DOHH2 (cell line): ENCODE measurements at regions not wholly inside any gene's neighbourhood (a gene's known extent, or its start where the extent isn't known, plus 50 kb on each side); places are given as distances from the start of the nearest gene placed in this dataset.

Experiments used
- H3F3A ChIP-seq: fragments of 200-600 bp; sonication (generic), shearing (Covaris generic); 2 replicates; pipeline ENCODE4 v1.6.0; 2016; ENCODE audit warnings: antibody characterized with exemption, mild to moderate bottlenecking; ENCODE audit not compliant: control insufficient read depth, insufficient read depth
- H3K27ac ChIP-seq: fragments of 200-600 bp; sonication (generic); 2 replicates; pipeline ENCODE4 v1.5.1; 2014; ENCODE audit warnings: low read depth, mild to moderate bottlenecking, low read length, moderate library complexity
- H3K27me3 ChIP-seq: fragments of 200-600 bp; sonication (generic); 2 replicates; pipeline ENCODE4 v1.6.1; 2014; ENCODE audit warnings: mild to moderate bottlenecking, low read length, mixed read lengths; ENCODE audit not compliant: control insufficient read depth
- H3K36me3 ChIP-seq: fragments of 200-600 bp; sonication (generic); 2 replicates; pipeline ENCODE4 v1.6.1; 2014; ENCODE audit warnings: mild to moderate bottlenecking, low read length, moderate library complexity, mixed read lengths; ENCODE audit not compliant: control insufficient read depth
- H3K4me1 ChIP-seq: fragments of 200-600 bp; sonication (generic); 2 replicates; pipeline ENCODE4 v1.6.1; 2014; ENCODE audit warnings: mild to moderate bottlenecking, low read length, mixed read lengths; ENCODE audit not compliant: control insufficient read depth
- H3K4me2 ChIP-seq: fragments of 200-600 bp; sonication (generic); 2 replicates; pipeline ENCODE4 v1.6.0; 2014; ENCODE audit warnings: mild to moderate bottlenecking, low read length, moderate library complexity
- H3K4me3 ChIP-seq: fragments of 200-600 bp; sonication (generic); 2 replicates; pipeline ENCODE4 v1.5.1; 2014; ENCODE audit warnings: mild to moderate bottlenecking, low read length, mixed read lengths
- H3K79me2 ChIP-seq: fragments of 200-600 bp; sonication (generic); 2 replicates; pipeline ENCODE4 v1.6.1; 2014; ENCODE audit warnings: mild to moderate bottlenecking, low read length, mixed read lengths; ENCODE audit not compliant: control insufficient read depth
- H3K9me2 ChIP-seq: fragments of 200-600 bp; sonication (generic); replicated peaks from 2 replicates; pipeline ENCODE4 v1.6.1; 2014; ENCODE audit warnings: mild to moderate bottlenecking, low read length, mixed read lengths; ENCODE audit not compliant: control insufficient read depth
- H3K9me3 ChIP-seq: fragments of 200-600 bp; sonication (generic); 2 replicates; pipeline ENCODE4 v1.6.1; 2014; ENCODE audit warnings: antibody characterized with exemption, low read length, mixed read lengths; ENCODE audit not compliant: control insufficient read depth, insufficient read depth
- H4K20me1 ChIP-seq: fragments of 200-600 bp; sonication (generic); 2 replicates; pipeline ENCODE4 v1.6.0; 2014; ENCODE audit warnings: low read depth, mild to moderate bottlenecking, antibody characterized with exemption, low read length, moderate library complexity; ENCODE audit not compliant: control insufficient read depth, insufficient read depth
- EZH2phosphoT487 ChIP-seq: fragments of 200-600 bp; sonication (generic); IDR thresholded peaks from 2 replicates; pipeline ENCODE4 v1.6.1; 2017; ENCODE audit warnings: borderline replicate concordance, mild to moderate bottlenecking, antibody characterized with exemption, low read length, moderate library complexity, mixed read lengths
- TF ChIP-seq, protein P1 (sequence below): fragments of 200-600 bp; sonication (generic); IDR thresholded peaks from one replicate; pipeline ENCODE4 v1.5.1; 2014; ENCODE audit warnings: antibody characterized with exemption, mild to moderate bottlenecking, low read depth, low read length; ENCODE audit not compliant: poor library complexity, severe bottlenecking

DNA sequence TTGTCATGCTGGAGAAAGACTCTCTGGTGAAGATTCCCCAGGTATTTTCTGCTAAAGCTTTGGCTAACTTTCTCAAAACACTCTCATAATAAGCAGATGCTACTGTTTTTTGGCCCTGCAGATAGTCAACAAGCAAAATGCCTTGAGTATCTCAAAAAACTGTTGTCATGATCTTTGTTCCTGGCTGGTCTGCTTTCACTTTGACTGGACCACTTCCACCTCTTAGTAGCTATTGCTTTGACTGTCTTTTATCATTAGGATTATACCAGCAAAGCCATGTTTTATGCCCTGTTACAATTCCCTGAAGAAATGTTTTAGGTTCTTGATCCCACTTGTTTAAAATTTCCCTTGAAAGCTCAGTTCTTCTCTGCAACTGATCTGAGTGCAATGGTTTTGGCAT, 231.5 kb downstream of the SLC7A11 start:
- no peaks in the 10 kb centered on the region for H4K20me1 ChIP-seq
- H3K4me3 ChIP-seq: no peak overlapping the region
- no peaks in the 10 kb centered on the region for H3K4me1 ChIP-seq
- H3K79me2 ChIP-seq: no peaks in the 10 kb centered on the region
- no peaks in the 10 kb centered on the region for H3F3A ChIP-seq
- H3K9me3 ChIP-seq: no peaks in the 10 kb centered on the region
- H3K27me3 ChIP-seq: no peaks in the 10 kb centered on the region
- H3K4me2 ChIP-seq: no peak overlapping the region
- TF ChIP-seq, protein P1, sequence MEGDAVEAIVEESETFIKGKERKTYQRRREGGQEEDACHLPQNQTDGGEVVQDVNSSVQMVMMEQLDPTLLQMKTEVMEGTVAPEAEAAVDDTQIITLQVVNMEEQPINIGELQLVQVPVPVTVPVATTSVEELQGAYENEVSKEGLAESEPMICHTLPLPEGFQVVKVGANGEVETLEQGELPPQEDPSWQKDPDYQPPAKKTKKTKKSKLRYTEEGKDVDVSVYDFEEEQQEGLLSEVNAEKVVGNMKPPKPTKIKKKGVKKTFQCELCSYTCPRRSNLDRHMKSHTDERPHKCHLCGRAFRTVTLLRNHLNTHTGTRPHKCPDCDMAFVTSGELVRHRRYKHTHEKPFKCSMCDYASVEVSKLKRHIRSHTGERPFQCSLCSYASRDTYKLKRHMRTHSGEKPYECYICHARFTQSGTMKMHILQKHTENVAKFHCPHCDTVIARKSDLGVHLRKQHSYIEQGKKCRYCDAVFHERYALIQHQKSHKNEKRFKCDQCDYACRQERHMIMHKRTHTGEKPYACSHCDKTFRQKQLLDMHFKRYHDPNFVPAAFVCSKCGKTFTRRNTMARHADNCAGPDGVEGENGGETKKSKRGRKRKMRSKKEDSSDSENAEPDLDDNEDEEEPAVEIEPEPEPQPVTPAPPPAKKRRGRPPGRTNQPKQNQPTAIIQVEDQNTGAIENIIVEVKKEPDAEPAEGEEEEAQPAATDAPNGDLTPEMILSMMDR: no peak
- no peak for TF ChIP-seq EZH2phosphoT487
- no peaks in the 10 kb centered on the region for H3K36me3 ChIP-seq
- H3K9me2 ChIP-seq: no peaks in the 10 kb centered on the region
- H3K27ac ChIP-seq: no peak overlapping the region

DNA sequence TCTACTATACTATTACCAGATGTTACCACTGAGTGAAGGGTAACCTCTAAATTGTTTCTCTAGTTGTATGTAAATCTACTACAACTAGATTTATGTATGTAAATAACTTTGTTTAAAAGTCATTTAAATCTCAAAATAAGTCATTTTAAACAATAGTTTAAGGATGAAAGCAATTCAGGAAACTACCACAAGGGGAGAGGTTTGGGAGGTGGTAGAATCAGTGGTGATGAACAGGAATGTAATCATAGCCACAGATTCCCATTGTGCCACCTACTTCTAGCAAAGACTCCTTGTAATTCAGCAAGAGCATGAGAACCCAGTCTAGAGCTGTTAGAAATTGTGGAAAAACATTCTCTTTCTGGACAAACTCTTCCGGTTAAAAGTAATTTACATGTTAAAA, 234.6 kb downstream of the SLC7A11 start:
- TF ChIP-seq EZH2phosphoT487: no peak
- TF ChIP-seq, protein P1: no peak
- Histone ChIP-seq H3K4me2 (no peak overlapping the region), H3K27ac (no peak overlapping the region), H3K36me3 (no peaks in the 10 kb centered on the region), H3K9me2 (no peaks in the 10 kb centered on the region), H4K20me1 (no peaks in the 10 kb centered on the region), H3F3A (no peaks in the 10 kb centered on the region), H3K4me3 (no peak overlapping the region), H3K79me2 (no peaks in the 10 kb centered on the region), H3K27me3 (no peaks in the 10 kb centered on the region), H3K9me3 (no peaks in the 10 kb centered on the region), H3K4me1 (no peaks in the 10 kb centered on the region)

DNA sequence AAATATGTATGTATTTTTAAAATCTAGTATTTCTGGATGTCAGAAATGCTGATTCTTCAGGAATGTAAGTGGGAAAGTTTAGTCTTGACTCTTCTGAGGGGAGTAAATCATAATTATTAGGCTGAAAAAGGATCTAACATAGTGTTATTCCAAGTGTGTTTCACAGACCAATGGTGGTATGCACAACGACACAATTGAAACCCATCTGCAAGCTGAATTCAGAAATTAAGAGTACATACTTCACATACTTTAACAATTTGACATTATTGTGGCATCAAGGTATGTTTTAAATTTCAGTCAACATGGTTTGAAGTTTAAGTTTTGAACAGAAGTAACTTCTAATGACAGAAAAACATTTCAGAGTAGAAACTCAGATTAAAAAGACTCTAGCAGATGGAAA, 236.7 kb downstream of the SLC7A11 start:
- Histone ChIP-seq H3K36me3 (no peaks in the 10 kb centered on the region), H3K4me1 (no peaks in the 10 kb centered on the region), H3K79me2 (no peaks in the 10 kb centered on the region), H3F3A (no peaks in the 10 kb centered on the region), H3K9me2 (no peaks in the 10 kb centered on the region), H4K20me1 (no peaks in the 10 kb centered on the region), H3K27ac (no peak overlapping the region), H3K4me3 (no peak overlapping the region), H3K4me2 (no peak overlapping the region), H3K9me3 (no peaks in the 10 kb centered on the region), H3K27me3 (no peaks in the 10 kb centered on the region)
- no peak for TF ChIP-seq EZH2phosphoT487
- TF ChIP-seq, protein P1: no peak

DNA sequence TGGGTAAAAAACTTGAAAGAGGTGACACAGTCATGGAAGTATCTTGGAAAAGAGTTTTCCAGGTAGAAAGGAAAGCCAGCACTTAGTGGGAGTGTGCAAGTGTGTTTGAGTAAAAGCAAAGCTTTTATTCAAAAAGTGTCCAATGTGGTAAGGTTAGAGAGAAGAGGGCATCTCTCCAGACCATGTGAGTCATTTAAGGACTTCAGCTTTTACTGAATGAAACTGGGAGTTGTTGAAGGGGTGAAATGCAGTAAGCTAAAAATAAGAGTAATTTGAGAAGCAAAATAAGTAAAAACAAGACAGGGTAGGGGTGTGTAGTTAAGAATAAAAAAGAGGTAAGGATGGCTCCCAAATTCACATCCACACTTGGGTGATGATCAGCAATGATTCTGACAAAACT, 238.9 kb downstream of the SLC7A11 start:
- TF ChIP-seq, protein P1: no peak
- TF ChIP-seq EZH2phosphoT487: no peak
- Histone ChIP-seq H3K4me2 (no peak overlapping the region), H3K4me3 (no peak overlapping the region), H3F3A (no peaks in the 10 kb centered on the region), H3K9me3 (no peaks in the 10 kb centered on the region), H3K27ac (no peak overlapping the region), H3K27me3 (no peaks in the 10 kb centered on the region; the same call in 1 of the 2 replicates), H3K36me3 (no peaks in the 10 kb centered on the region), H4K20me1 (no peaks in the 10 kb centered on the region), H3K79me2 (no peaks in the 10 kb centered on the region), H3K4me1 (no peaks in the 10 kb centered on the region), H3K9me2 (no peaks in the 10 kb centered on the region)
